HG02759 (cell line): ENCODE measurements at regions not wholly inside any gene's neighbourhood (a gene's known extent, or its start where the extent isn't known, plus 50 kb on each side); places are given as distances from the start of the nearest gene placed in this dataset.
A peak's percentile ranks its signal among the peaks of the same experiment; 100 is the strongest.
"Not testable (repeated sequence)": the region's sequence is repeated elsewhere in the genome, so short reads cannot be mapped to it uniquely, and the experiment has no call there.

ENCODE experiments used
- ATAC-seq: cut with Tn5 transposase; IDR thresholded peaks from one replicate; pipeline ENCODE4 v1.9.1; 2021; ENCODE audit warnings: mild to moderate bottlenecking, moderate library complexity; ENCODE audit not compliant: unreplicated experiment

GRCh38 chr7:112982441-112983063, 104.1 kb downstream of the GPR85 start:
- peak; percentile 71 for ATAC-seq

- peak; percentile 36 for ATAC-seq
Observed at GRCh38 chr7:112981966-112982365, 104.7 kb downstream of the GPR85 start.

- ATAC-seq = not testable (repeated sequence)
Observed at GRCh38 chr7:112979055-112979454, 107.6 kb downstream of the GPR85 start.

GRCh38 chr7:112977244-112977955, 109.2 kb downstream of the GPR85 start:
- ATAC-seq = not testable (repeated sequence)

GRCh38 chr7:112970771-112971170, 115.9 kb downstream of the GPR85 start:
- ATAC-seq = no peak

- ATAC-seq = no peak
Observed at GRCh38 chr7:112969946-112970345, 116.7 kb downstream of the GPR85 start.

GRCh38 chr7:112965506-112965905, 121.1 kb downstream of the GPR85 start:
- no peak for ATAC-seq

GRCh38 chr7:112963634-112964033, 123.0 kb downstream of the GPR85 start:
- ATAC-seq = no peak

- no peak for ATAC-seq
Observed at GRCh38 chr7:112962815-112963214, 123.8 kb downstream of the GPR85 start.

GRCh38 chr7:112959276-112959675, 127.4 kb downstream of the GPR85 start:
- no peak for ATAC-seq

GRCh38 chr7:112958775-112959174, 127.9 kb downstream of the GPR85 start:
- no peak for ATAC-seq

- no peak for ATAC-seq
Observed at GRCh38 chr7:112957901-112958300, 128.7 kb downstream of the GPR85 start.

GRCh38 chr7:112953031-112953430, 133.6 kb downstream of the GPR85 start:
- not testable (repeated sequence) for ATAC-seq

GRCh38 chr7:112951070-112951469, 135.6 kb downstream of the GPR85 start:
- ATAC-seq = no peak

- not testable (repeated sequence) for ATAC-seq
Observed at GRCh38 chr7:112949682-112950081, 136.9 kb downstream of the GPR85 start.

GRCh38 chr7:112946350-112946749, 140.3 kb downstream of the GPR85 start:
- no peak for ATAC-seq

GRCh38 chr7:112945046-112945445, 141.6 kb downstream of the GPR85 start:
- ATAC-seq = no peak

GRCh38 chr7:112942981-112943380, 143.6 kb downstream of the GPR85 start:
- ATAC-seq = no peak

- not testable (repeated sequence) for ATAC-seq
Observed at GRCh38 chr7:112942125-112942524, 144.5 kb downstream of the GPR85 start.

GRCh38 chr7:112940314-112940732, 146.3 kb downstream of the GPR85 start:
- peak; percentile 42 for ATAC-seq

GRCh38 chr7:112939574-112940313, 146.9 kb downstream of the GPR85 start:
- ATAC-seq = peak; percentile 98
